ENCODE measurements at regions not wholly inside any gene's neighbourhood (a gene's known extent, or its start where the extent isn't known, plus 50 kb on each side); places are given as distances from the start of the nearest gene placed in this dataset.

DNA sequence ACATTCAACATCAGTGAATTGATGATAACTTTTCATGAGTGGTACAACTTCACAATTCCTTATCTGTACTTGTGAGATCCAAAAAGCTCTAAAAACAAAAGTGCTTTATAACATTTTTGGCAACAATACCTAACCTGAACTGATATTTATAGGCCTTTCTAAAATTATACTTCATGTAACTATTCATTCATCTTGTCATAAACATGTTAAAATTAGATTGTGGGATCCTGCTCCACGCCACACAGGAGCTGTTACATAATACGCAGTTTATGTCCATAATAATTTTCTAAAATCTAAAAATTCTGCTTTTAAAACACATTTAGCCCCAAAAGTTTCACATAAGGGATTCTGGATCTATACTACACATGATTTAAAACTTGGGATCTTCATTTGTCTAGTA lies 908.5 kb upstream of the CHAC2 start (continued):
- TF ChIP-seq, protein P1, sequence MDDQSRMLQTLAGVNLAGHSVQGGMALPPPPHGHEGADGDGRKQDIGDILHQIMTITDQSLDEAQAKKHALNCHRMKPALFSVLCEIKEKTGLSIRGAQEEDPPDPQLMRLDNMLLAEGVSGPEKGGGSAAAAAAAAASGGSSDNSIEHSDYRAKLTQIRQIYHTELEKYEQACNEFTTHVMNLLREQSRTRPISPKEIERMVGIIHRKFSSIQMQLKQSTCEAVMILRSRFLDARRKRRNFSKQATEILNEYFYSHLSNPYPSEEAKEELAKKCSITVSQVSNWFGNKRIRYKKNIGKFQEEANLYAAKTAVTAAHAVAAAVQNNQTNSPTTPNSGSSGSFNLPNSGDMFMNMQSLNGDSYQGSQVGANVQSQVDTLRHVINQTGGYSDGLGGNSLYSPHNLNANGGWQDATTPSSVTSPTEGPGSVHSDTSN (IDR thresholded peaks at IDR 0.05): no peak
- TF ChIP-seq CEBPB (IDR thresholded peaks at IDR 0.05): no peak
- TF ChIP-seq ZFP36 (IDR thresholded peaks at IDR 0.05; ENCODE audit: borderline replicate concordance, partially characterized antibody): no peak
- no peak for TF ChIP-seq CBX8 (IDR thresholded peaks at IDR 0.05)
- no peak for TF ChIP-seq POLR2A (IDR thresholded peaks at IDR 0.05; ENCODE audit: low read length)
- TF ChIP-seq EHMT2 (IDR thresholded peaks at IDR 0.05; ENCODE audit: low read depth): no peak

DNA sequence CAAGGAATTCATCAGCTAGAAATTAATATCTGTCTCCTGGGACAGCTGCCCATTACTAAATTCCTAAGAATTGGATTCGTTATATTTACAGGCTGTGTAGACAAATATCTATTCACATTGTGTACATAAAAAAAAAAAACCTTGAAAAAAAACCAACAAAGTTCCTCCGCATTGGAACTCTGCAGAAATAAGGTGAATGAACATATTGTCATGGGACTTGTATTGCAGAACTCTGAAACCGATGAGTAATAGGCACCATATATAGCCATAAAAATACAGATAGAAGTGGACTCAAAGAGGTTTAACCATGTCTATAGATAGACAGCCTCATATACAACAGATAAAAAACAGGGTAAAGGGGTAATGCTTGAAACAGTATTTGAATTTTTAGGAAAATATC lies 909.9 kb upstream of the CHAC2 start:
- TF ChIP-seq RAD21 (conservative IDR thresholded peaks at IDR 0.05 in 1 of 2, IDR thresholded peaks at IDR 0.05 in 1 of 2): no peak
- no peak for TF ChIP-seq ZNF302 (CRISPR knock-in tag; IDR thresholded peaks at IDR 0.05)
- no peak for TF ChIP-seq FOSB (CRISPR knock-in tag; IDR thresholded peaks at IDR 0.05)
- TF ChIP-seq, protein P2, sequence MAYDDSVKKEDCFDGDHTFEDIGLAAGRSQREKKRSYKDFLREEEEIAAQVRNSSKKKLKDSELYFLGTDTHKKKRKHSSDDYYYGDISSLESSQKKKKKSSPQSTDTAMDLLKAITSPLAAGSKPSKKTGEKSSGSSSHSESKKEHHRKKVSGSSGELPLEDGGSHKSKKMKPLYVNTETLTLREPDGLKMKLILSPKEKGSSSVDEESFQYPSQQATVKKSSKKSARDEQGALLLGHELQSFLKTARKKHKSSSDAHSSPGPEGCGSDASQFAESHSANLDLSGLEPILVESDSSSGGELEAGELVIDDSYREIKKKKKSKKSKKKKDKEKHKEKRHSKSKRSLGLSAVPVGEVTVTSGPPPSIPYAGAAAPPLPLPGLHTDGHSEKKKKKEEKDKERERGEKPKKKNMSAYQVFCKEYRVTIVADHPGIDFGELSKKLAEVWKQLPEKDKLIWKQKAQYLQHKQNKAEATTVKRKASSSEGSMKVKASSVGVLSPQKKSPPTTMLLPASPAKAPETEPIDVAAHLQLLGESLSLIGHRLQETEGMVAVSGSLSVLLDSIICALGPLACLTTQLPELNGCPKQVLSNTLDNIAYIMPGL (CRISPR knock-in tag; IDR thresholded peaks at IDR 0.05; ENCODE audit: borderline replicate concordance): no peak
- TF ChIP-seq NFE2L2 (conservative IDR thresholded peaks at IDR 0.05; ENCODE audit: low read length): no peak
- no peak for TF ChIP-seq TP53 (CRISPR knock-in tag; IDR thresholded peaks at IDR 0.05)
- TF ChIP-seq RFX5 (IDR thresholded peaks at IDR 0.05): no peak
- TF ChIP-seq SREBF2 (IDR thresholded peaks at IDR 0.05): no peak
- TF ChIP-seq MAFK (IDR thresholded peaks at IDR 0.05; ENCODE audit: partially characterized antibody): no peak
- no peak for TF ChIP-seq CHD4 (IDR thresholded peaks at IDR 0.05; ENCODE audit: borderline replicate concordance)
- TF ChIP-seq CEBPB (IDR thresholded peaks at IDR 0.05): no peak
- TF ChIP-seq, protein P3, sequence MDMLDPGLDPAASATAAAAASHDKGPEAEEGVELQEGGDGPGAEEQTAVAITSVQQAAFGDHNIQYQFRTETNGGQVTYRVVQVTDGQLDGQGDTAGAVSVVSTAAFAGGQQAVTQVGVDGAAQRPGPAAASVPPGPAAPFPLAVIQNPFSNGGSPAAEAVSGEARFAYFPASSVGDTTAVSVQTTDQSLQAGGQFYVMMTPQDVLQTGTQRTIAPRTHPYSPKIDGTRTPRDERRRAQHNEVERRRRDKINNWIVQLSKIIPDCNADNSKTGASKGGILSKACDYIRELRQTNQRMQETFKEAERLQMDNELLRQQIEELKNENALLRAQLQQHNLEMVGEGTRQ (IDR thresholded peaks at IDR 0.05): no peak
- TF ChIP-seq, protein P4, sequence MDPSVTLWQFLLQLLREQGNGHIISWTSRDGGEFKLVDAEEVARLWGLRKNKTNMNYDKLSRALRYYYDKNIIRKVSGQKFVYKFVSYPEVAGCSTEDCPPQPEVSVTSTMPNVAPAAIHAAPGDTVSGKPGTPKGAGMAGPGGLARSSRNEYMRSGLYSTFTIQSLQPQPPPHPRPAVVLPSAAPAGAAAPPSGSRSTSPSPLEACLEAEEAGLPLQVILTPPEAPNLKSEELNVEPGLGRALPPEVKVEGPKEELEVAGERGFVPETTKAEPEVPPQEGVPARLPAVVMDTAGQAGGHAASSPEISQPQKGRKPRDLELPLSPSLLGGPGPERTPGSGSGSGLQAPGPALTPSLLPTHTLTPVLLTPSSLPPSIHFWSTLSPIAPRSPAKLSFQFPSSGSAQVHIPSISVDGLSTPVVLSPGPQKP (IDR thresholded peaks at IDR 0.05; ENCODE audit: low read depth, low read length): no peak
- POLR2A ChIA-PET: no interaction called here
- 0 out of 3 replicates have a peak overlapping the region, but pooled peaks have one; percentile 2 for H3K4me2 ChIP-seq
- H3K27ac ChIP-seq: no peak overlapping the region
- peak in 1 of 2 experiments; percentile 6 for DNase-seq (ENCODE audit: low read depth in 1 of 2, low spot score in 1 of 2)
- peaks cover 14% of the 10 kb centered on the region; the same call in 2 of the 3 replicates for H3K9me3 ChIP-seq
- no peak for ATAC-seq
- no peak overlapping the region for H3K4me3 ChIP-seq
- no peak for FAIRE-seq
- CTCF ChIA-PET: no interaction called here
- H3K4me1 ChIP-seq: peaks cover 26% of the 10 kb centered on the region; the same call in 2 of the 3 replicates
- WGBS (ENCODE audit: missing lambda C conversion rate): 23% methylated on average over 3 of the region's 3 CpGs

DNA sequence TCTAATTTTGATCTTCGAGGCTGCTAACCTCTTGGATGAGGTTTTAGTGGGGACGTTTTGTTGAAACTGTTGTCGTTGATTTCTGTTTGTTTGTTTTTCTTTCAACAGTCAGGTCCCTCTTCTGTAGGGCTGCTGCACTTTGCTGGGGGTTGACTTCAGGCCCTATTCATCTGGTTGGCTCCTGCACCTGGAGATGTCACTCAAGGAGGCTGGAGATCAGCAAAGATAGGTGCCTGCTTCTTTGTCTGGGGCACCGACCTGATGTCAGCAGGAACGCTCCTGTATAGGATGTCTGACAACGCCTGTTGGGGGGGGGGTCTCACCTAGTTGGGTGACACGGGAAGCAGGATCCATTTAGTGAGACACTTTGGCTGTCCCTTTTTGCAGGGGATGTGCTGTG lies 915.6 kb upstream of the CHAC2 start:
- Histone ChIP-seq H3K9me3 (peaks cover 16% of the 10 kb centered on the region; the same call in 2 of the 3 replicates), H3K4me1 (no peaks in the 10 kb centered on the region), H3K4me2 (no peak overlapping the region), H3K4me3 (no peak overlapping the region), H3K27ac (no peak overlapping the region)
- ATAC-seq (no peak), FAIRE-seq (no peak), DNase-seq (ENCODE audit: low read depth in 1 of 2, low spot score in 1 of 2) (no peak)
- POLR2A ChIA-PET: no interaction called here
- TF ChIP-seq BHLHE40 (IDR thresholded peaks at IDR 0.05; ENCODE audit: low read depth, low read length) (no peak), TP53 (CRISPR knock-in tag; IDR thresholded peaks at IDR 0.05) (no peak), RFX5 (IDR thresholded peaks at IDR 0.05) (no peak), TFCP2L1 (CRISPR knock-in tag; IDR thresholded peaks at IDR 0.05) (no peak), MYC (IDR thresholded peaks at IDR 0.05; ENCODE audit: borderline replicate concordance, low read length) (no peak), GATA3 (IDR thresholded peaks at IDR 0.05; ENCODE audit: borderline replicate concordance) (no peak), KDM1A (IDR thresholded peaks at IDR 0.05; ENCODE audit: low read depth) (no peak), HEYL (CRISPR knock-in tag; IDR thresholded peaks at IDR 0.05) (no peak), EHMT2 (IDR thresholded peaks at IDR 0.05; ENCODE audit: low read depth) (no peak), CHD2 (IDR thresholded peaks at IDR 0.05; ENCODE audit: low read length, partially characterized antibody) (no peak)
- TF ChIP-seq, protein P5, sequence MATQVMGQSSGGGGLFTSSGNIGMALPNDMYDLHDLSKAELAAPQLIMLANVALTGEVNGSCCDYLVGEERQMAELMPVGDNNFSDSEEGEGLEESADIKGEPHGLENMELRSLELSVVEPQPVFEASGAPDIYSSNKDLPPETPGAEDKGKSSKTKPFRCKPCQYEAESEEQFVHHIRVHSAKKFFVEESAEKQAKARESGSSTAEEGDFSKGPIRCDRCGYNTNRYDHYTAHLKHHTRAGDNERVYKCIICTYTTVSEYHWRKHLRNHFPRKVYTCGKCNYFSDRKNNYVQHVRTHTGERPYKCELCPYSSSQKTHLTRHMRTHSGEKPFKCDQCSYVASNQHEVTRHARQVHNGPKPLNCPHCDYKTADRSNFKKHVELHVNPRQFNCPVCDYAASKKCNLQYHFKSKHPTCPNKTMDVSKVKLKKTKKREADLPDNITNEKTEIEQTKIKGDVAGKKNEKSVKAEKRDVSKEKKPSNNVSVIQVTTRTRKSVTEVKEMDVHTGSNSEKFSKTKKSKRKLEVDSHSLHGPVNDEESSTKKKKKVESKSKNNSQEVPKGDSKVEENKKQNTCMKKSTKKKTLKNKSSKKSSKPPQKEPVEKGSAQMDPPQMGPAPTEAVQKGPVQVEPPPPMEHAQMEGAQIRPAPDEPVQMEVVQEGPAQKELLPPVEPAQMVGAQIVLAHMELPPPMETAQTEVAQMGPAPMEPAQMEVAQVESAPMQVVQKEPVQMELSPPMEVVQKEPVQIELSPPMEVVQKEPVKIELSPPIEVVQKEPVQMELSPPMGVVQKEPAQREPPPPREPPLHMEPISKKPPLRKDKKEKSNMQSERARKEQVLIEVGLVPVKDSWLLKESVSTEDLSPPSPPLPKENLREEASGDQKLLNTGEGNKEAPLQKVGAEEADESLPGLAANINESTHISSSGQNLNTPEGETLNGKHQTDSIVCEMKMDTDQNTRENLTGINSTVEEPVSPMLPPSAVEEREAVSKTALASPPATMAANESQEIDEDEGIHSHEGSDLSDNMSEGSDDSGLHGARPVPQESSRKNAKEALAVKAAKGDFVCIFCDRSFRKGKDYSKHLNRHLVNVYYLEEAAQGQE (IDR thresholded peaks at IDR 0.05): no peak
- TF ChIP-seq, protein P6, sequence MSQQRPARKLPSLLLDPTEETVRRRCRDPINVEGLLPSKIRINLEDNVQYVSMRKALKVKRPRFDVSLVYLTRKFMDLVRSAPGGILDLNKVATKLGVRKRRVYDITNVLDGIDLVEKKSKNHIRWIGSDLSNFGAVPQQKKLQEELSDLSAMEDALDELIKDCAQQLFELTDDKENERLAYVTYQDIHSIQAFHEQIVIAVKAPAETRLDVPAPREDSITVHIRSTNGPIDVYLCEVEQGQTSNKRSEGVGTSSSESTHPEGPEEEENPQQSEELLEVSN (IDR thresholded peaks at IDR 0.05; ENCODE audit: borderline replicate concordance, low read depth): no peak
- CTCF ChIA-PET: no interaction called here
- 51% methylated on average over 7 of the region's 7 CpGs for WGBS (ENCODE audit: missing lambda C conversion rate)

Measured in A549 (cell line).